Endothelial cell of umbilical vein (primary cell): ENCODE measurements at regions not wholly inside any gene's neighbourhood (a gene's known extent, or its start where the extent isn't known, plus 50 kb on each side); places are given as distances from the start of the nearest gene placed in this dataset.

Experiments
- BruUV-seq: library from RNA; stranded (reverse); fragments of 400-500 nt; replicated peaks from 2 replicates; lab custom pipeline; 2021; lab: Mats Ljungman, UMichigan
- CTCF ChIA-PET: fragments of 300-600, 350-600 bp; sonication (Branson Sonifier 250); formaldehyde crosslinking; loops from one replicate; lab custom pipeline; 2021; ENCODE audit warnings: antibody characterized with exemption, inconsistent platforms; lab: Charles Lee
- POLR2A ChIA-PET: fragments of 300-600, 350-600 bp; sonication (Branson Sonifier 250); formaldehyde crosslinking; loops from one replicate; lab custom pipeline; 2021; ENCODE audit warnings: antibody characterized with exemption, inconsistent platforms; lab: Charles Lee
- DNase-seq: peaks from one replicate; pipeline ENCODE4 v3.0.0-alpha.2; 2011; ENCODE audit warnings: low read depth, low spot score
- FAIRE-seq: peaks from 2 replicates; lab custom pipeline; 2011; peaks lifted over from hg19 to GRCh38; lab: Jason Lieb, UNC
- H2AFZ ChIP-seq: 2 replicates; pipeline ENCODE4 v1.6.0; 2012; ENCODE audit warnings: low read depth, low read length, control low read depth, inconsistent platforms
- H3K27ac ChIP-seq: 2 replicates; pipeline ENCODE4 v1.5.1; 2011; ENCODE audit warnings: low read depth, mild to moderate bottlenecking, control low read depth, low read length, moderate library complexity; ENCODE audit not compliant: insufficient read depth
- H3K27me3 ChIP-seq, 2 experiments: 2 replicates each; pipeline versions ENCODE4 v1.6.0 to v1.6.1; 2011; ENCODE audit warnings: low read length in 2 of 2, mixed read lengths in 1 of 2; ENCODE audit not compliant: control insufficient read depth in 2 of 2, insufficient read depth in 2 of 2
- H3K36me3 ChIP-seq, 2 experiments: 2 replicates in 1 of 2; 3 replicates in 1 of 2; pipeline ENCODE4 v1.5.1; 2011; ENCODE audit warnings: low read length in 2 of 2, mild to moderate bottlenecking in 1 of 2, moderate library complexity in 1 of 2; ENCODE audit not compliant: control insufficient read depth in 2 of 2, insufficient read depth in 2 of 2; ENCODE audit errors: extremely low read depth in 1 of 2
- H3K4me1 ChIP-seq: 3 replicates; pipeline ENCODE4 v1.5.1; 2011; ENCODE audit warnings: mild to moderate bottlenecking, low read length; ENCODE audit not compliant: control insufficient read depth, insufficient read depth; ENCODE audit errors: extremely low read depth
- H3K4me2 ChIP-seq: 2 replicates; pipeline ENCODE4 v1.6.1; 2011; ENCODE audit warnings: low read length, control low read depth, mixed read lengths; ENCODE audit not compliant: insufficient read depth
- H3K4me3 ChIP-seq, 3 experiments: fragments of 200-600 bp in 1 of 3; sonication (generic), shearing (Covaris generic) in 1 of 3; replicated peaks in 1 of 3; 2 replicates each; pipeline ENCODE4 v1.5.1; 2011 to 2016; ENCODE audit warnings: control low read depth in 3 of 3, low read length in 3 of 3, mild to moderate bottlenecking in 2 of 3, inconsistent platforms in 1 of 3, low read depth in 1 of 3, moderate library complexity in 1 of 3; ENCODE audit not compliant: insufficient read depth in 1 of 3
- H3K79me2 ChIP-seq: 2 replicates; pipeline ENCODE4 v1.6.0; 2012; ENCODE audit warnings: low read length, inconsistent platforms; ENCODE audit not compliant: control insufficient read depth, insufficient read depth
- H3K9ac ChIP-seq: replicated peaks from 2 replicates; pipeline ENCODE3; 2011; ENCODE audit warnings: low read length, control low read depth; ENCODE audit not compliant: insufficient read depth; ENCODE audit errors: extremely low read depth
- H3K9me1 ChIP-seq: replicated peaks from 3 replicates; pipeline ENCODE4 v1.6.0; 2011; ENCODE audit warnings: mild to moderate bottlenecking, low read length; ENCODE audit not compliant: control insufficient read depth, insufficient read depth; ENCODE audit errors: extremely low read depth
- H3K9me3 ChIP-seq: replicated peaks from 2 replicates; pipeline ENCODE4 v1.5.1; 2012; ENCODE audit warnings: low read length, inconsistent platforms; ENCODE audit not compliant: control insufficient read depth, insufficient read depth
- H4K20me1 ChIP-seq: replicated peaks from 2 replicates; pipeline ENCODE3; 2011; ENCODE audit warnings: mild to moderate bottlenecking, low read length; ENCODE audit not compliant: control insufficient read depth, insufficient read depth; ENCODE audit errors: extremely low read depth
- CTCF ChIP-seq, 2 donors: IDR thresholded peaks; 1 replicate in 1 of 2; 2 replicates in 1 of 2; pipeline ENCODE4 v1.5.1; 2011; ENCODE audit warnings: low read length in 2 of 2, mild to moderate bottlenecking in 2 of 2, moderate library complexity in 2 of 2, control low read depth in 1 of 2, inconsistent platforms in 1 of 2, low read depth in 1 of 2; ENCODE audit not compliant: insufficient read depth in 1 of 2; ENCODE audit errors: extremely low read depth in 1 of 2
- EZH2 ChIP-seq: IDR thresholded peaks from 2 replicates; pipeline ENCODE4 v1.6.1; 2012; ENCODE audit warnings: borderline replicate concordance, low read depth, mild to moderate bottlenecking, moderate library complexity, low read length, inconsistent platforms; ENCODE audit not compliant: severe bottlenecking
- FOS ChIP-seq: IDR thresholded peaks from 2 replicates; pipeline ENCODE4 v1.6.1; 2011; ENCODE audit warnings: mild to moderate bottlenecking, low read length, moderate library complexity, borderline replicate concordance; ENCODE audit not compliant: insufficient read depth
- GATA2 ChIP-seq: IDR thresholded peaks from 2 replicates; pipeline ENCODE4 v1.7.0; 2011; ENCODE audit warnings: low read depth, mild to moderate bottlenecking, moderate library complexity, mixed read lengths, low read length; ENCODE audit not compliant: insufficient read length, insufficient read depth
- JUN ChIP-seq: IDR thresholded peaks from 2 replicates; pipeline ENCODE4 v1.6.1; 2011; ENCODE audit warnings: borderline replicate concordance, low read depth; ENCODE audit not compliant: insufficient read length, insufficient read depth
- MAX ChIP-seq: IDR thresholded peaks from 2 replicates; pipeline ENCODE4 v1.6.1; 2011; ENCODE audit not compliant: insufficient read depth, insufficient read length
- MYC ChIP-seq: IDR thresholded peaks from one replicate; pipeline ENCODE4 v1.6.1; 2011; ENCODE audit warnings: mild to moderate bottlenecking, low read depth, low read length
- POLR2A ChIP-seq: IDR thresholded peaks from 2 replicates; pipeline ENCODE4 v1.6.1; 2012; ENCODE audit warnings: low read depth, mild to moderate bottlenecking, control low read depth, low read length
- POLR2AphosphoS5 ChIP-seq: IDR thresholded peaks from 2 replicates; pipeline ENCODE4 v1.6.1; 2012; ENCODE audit warnings: low read depth, mild to moderate bottlenecking, control low read depth, low read length, moderate library complexity; ENCODE audit not compliant: insufficient read depth
- dilution Hi-C: fragments of 300-500 bp; cut with MboI; formaldehyde crosslinking; loops from one replicate; pipeline ENCODE4 v1.15.0; 2019; ENCODE audit warnings: low sequenced_read_pairs; ENCODE audit not compliant: extremely low pct_ligation_motif_present
- intact Hi-C: fragments of 100-400 bp; cut with micrococcal nuclease; formaldehyde crosslinking; loops from one replicate; pipeline ENCODE4 v1.10.0; 2022

GRCh38 chr6:137698636-137699030 is 168.4 kb upstream of the TNFAIP3 start:
- Histone ChIP-seq H3K9me3 (no peaks in the 10 kb centered on the region), H3K9me1 (no peaks in the 10 kb centered on the region), H3K79me2 (no peaks in the 10 kb centered on the region), H3K27ac (peak overlapping the region; percentile 71), H2AFZ (peak overlapping the region; percentile 67), H3K4me1 (peaks cover 29% of the 10 kb centered on the region), H3K36me3 (no peaks in the 10 kb centered on the region), H3K4me3 (no peak overlapping the region), H3K27me3 (no peaks in the 10 kb centered on the region), H3K4me2 (peak overlapping the region; percentile 20), H3K9ac (no peak overlapping the region), H4K20me1 (no peaks in the 10 kb centered on the region)
- FAIRE-seq (peak; percentile 85), DNase-seq (peak; percentile 69)
- ChIA-PET CTCF (interaction anchor here (0.6 to 3.8 kb wide), 16 partner anchors 9 to 428 kb away, joined by 3 to 20 read pairs (median 4); partner anchors contain the start of gene TNFAIP3), POLR2A (no interaction called here)
- intact Hi-C loops (no loop called here), dilution Hi-C loops (no loop called here)
- TF ChIP-seq EZH2 (no peak), FOS (no peak), MAX (no peak), POLR2A (no peak), CTCF (IDR thresholded peaks at IDR 0.05; ENCODE audit: extremely low read depth in 1 of 2, insufficient read depth in 1 of 2, low read depth in 1 of 2, low read length in 2 of 2) (no peak), MYC (no peak), GATA2 (no peak), JUN (no peak), POLR2AphosphoS5 (no peak)
- BruUV-seq: no TSS peak
